GM21360 (cell line): ENCODE measurements at regions not wholly inside any gene's neighbourhood (a gene's known extent, or its start where the extent isn't known, plus 50 kb on each side); places are given as distances from the start of the nearest gene placed in this dataset.
"Not testable (repeated sequence)": the region's sequence is repeated elsewhere in the genome, so short reads cannot be mapped to it uniquely, and the experiment has no call there.

Source experiments
- ATAC-seq: cut with Tn5 transposase; IDR thresholded peaks from one replicate; pipeline ENCODE4 v1.9.1; 2021; ENCODE audit warnings: mild to moderate bottlenecking, moderate library complexity; ENCODE audit not compliant: unreplicated experiment

DNA sequence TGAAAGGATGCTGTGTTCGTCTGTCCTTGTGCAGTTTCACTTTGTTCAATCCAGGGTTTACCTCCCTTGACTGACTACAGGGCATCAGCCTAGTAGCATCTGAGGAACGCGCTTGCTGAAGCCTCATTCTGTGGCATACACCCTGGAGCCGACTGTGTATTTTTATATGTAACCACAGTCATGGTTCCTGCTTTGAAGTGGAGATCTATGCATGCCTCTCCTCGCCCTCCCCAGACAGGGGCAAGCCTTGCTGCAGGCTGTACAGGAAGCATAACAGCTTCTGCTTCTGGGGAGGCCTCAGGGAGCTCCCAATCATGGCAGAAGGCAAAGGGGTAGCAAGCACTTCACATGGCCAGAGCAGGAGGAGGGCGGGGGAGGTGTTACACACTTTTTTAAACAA lies 262.1 kb downstream of the BCL11B start:
- no peak for ATAC-seq

DNA sequence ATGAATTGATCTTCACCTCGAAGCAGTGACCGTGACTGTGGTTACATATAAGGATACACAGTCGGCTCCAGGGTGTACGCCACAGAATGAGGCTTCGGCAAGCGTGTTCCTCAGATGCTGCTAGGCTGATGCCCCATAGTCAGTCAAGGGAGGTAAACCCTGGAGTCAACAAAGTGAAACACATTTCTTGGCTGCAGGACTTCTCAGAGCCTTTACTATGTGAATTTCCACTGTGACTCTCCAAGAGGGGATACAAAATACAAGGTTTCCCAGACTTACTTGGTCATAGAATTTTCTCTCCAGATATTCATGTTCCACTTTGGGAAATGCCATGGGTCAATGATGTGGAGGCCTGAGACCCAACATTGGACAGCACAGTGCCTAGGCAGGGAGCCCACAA lies 260.6 kb downstream of the BCL11B start:
- no peak for ATAC-seq

DNA sequence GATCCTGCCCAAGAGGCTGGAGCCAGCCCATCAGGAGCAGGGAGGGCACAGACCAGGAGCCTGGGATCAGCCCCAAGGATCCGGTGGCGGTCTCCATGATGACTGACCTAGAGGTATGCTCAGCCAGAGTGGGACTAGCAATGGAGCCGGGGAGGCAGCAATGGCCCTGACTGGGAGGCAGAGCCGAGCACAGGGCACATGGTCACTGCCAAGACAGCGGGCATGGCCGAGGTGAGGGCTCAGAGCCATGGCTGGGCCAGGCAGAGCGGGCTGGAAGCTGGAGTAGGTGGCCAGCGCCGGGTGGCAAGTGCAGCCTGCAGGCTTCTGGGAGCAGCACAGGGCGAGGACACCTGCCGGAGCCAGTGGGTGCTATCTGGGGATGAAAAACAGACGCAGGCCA lies 259.3 kb downstream of the BCL11B start:
- ATAC-seq = no peak

DNA sequence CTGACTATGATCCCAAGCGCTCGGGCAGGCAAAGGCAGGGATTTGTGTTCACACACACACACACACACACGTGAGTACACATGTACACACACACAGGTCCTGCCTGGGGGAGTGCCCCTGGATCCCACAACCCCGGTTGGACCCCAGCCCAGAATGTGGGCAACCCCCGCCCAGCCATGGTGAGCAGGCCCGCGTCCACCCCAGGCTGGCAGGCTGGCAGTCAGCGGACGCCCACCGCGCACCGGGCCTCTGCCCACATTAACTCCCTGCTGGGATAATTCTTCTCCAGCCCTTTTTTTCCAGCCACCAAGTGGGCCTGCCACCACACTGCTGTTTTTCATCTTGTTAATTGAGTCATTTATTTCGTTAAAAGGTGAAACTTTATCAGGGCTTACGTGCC lies 256.2 kb downstream of the BCL11B start:
- no peak for ATAC-seq

DNA sequence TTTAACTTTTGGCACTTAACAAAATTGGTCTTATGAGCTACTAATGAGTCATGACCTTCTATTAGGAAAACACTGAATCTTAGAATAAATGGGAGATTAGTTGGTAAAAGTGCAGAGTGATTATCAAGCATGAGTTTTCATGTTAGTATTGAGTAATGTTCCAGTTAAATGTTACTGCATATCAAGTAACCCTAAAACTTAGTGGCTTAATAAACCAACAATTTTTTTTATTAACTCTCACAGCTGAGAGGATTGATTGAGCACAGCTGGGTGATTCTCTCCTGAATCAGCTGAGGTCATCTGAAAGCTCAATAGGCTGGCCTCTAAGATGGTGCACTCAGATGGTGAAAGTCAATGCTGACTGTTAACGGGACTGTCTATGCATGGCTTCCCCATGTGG lies 248.6 kb downstream of the BCL11B start:
- no peak for ATAC-seq

DNA sequence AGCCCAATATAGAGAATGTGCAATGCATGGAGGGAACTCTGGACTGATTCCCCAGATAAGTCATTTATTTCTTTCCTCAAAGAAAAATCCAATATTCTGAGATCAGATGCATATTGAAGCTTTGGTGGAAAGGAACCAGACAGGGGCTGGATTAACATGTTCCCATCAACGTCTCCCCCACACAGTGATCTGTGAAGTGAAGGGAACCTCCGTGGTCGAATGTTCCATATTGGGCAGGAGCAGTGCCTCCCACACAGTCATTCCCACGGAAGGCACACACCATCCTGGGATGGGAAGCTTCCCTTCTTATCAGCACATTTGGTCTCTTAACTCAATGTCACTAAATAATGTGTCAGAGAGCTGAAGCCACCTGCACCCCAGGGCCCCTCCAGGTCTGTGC lies 247.1 kb downstream of the BCL11B start:
- no peak for ATAC-seq

DNA sequence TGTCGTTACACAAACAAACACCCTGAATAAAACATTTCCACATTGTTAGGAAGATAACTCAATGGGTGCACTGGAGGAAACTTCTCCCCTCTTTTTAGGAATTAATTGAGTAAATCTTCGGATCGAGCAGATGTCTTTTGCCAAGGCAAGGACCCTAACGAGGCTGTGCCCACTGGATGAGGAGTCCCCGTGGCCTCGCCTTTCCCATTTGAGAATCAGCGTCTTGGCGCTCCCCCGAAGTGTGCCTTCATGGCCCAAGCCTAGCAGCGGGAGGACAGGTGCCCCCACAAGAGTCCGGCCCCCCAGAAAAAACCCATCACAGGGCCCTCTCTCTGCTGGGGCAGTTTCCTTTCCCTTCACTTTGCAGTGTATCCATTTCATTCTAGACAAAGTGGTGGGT lies 246.6 kb downstream of the BCL11B start:
- ATAC-seq = no peak

DNA sequence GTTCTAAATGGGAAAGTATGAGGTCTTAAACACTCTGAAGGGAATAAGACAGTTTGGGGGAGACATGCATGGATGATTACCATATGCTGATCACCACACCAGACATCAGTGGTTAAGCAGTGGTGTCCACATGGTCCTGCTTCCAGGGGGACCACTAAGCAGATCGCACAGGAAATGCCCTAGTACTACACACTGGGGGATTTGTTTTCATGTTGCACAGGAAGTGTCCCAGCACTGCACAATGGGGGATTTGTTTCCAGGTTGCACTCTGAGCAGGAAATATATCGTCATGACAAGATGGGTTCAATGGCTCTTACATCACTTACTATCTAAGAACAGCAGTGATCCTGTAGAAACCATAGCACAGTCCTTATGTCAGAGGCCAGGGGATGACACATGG lies 245.5 kb downstream of the BCL11B start:
- no peak for ATAC-seq

DNA sequence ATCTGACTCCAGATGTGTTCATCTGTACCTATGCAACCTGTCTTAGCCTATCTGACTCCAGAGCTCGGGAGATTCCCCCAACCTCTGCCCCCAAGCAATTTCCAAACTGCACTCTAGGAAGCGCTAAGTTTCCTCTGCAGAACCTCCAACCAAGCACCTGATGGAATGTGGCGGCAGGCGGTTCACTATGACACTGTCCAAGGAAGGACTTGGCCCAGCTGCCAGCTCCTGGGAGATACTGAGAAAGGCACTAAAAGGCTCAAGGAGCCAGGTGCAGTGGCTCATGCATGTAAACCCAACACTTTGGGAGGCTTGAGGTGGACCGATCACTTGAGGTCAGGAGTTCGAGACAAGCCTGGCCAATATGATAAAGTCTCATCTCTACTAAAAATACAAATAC lies 244.0 kb downstream of the BCL11B start:
- no peak for ATAC-seq

DNA sequence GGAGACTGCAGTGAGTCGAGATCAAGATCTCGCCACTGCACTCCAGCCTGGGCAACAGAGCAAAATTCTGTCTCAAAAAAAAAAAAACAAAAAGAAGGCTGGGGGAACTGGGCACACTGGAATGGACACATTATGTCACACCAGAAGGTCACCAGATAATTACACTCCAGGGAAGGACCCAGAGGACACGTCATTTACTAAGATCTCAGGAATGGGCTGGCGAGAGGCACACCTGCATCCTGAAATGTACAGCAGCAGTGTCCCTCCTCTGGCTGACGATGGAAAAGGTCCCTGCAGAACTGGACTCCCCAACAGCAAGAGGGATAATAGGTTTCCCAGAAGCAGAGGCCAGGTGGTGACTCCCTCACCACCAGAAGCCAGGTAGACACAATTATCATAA lies 243.5 kb downstream of the BCL11B start:
- ATAC-seq = no peak

DNA sequence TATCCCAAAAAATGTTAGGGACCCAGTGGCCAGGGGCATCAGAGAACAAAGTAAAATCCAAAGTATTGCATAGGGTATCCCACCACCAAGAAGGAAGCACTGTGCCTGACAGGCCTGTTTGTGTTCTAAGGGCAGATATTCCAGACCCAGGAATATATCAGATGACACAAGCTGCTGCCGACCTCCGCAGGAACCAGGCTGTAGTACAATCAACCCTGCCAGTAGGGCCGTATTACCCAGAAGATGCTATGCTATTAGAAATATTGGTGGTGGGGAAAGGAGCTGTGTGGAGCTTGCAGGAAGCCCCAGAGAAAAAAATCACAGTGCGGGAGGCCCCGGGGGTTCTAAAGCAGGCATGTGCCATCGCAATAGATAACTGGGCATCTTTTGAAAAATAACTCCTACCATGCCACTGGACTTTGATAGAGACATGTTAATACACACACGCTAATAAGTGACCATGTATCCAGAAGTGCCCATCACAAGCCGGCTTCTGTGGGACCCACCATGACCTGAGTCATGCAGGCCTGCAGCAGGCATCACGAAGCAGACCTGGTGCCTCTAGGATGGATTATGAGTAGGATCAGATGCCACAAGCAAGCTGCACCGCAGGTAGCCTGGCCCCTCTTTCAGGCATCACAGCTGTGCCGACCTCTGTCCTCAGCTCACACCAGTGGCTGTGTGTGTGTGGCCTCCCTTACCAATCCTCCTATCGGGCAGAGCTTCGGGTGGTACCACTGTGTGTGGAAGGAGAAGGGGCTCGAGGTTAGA lies 242.7 kb downstream of the BCL11B start:
- no peak for ATAC-seq

DNA sequence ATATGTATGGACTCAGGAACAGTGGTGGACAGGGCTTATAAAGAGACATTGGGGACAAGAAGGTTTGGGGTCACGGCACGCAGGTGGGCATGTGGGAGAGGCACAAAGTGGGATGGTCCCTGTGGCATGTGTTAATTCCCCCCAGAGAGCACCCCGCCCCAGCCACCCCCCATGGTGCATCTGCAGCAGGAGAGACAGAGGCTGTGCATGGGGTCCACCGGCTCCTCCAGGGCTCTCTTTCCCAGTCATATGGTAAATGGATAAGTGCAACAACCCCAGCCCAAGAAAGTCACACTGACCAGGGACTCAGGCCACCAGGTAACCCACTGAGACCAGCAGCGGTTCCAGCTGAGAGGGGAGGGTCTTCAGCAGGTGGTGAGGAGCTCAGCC lies 242.1 kb downstream of the BCL11B start:
- no peak for ATAC-seq

DNA sequence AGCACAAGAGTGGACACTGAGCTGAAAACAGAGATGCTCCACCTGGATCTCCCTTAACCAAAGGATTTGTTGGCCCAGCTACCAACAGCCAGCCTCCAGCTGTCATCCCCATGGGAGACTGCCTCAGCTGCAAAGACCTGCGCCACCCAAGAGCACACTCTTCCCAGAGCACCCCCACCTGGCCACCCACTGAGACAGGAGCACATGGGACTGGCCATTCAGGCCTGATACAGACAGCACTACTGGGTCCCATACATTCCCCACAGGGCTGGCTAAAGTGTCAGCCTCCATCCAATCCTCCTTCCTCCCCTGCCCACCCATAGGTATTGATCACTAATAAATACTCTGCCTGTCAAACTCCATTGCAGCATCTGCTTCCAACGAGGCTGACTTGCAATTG lies 241.5 kb downstream of the BCL11B start:
- no peak for ATAC-seq

DNA sequence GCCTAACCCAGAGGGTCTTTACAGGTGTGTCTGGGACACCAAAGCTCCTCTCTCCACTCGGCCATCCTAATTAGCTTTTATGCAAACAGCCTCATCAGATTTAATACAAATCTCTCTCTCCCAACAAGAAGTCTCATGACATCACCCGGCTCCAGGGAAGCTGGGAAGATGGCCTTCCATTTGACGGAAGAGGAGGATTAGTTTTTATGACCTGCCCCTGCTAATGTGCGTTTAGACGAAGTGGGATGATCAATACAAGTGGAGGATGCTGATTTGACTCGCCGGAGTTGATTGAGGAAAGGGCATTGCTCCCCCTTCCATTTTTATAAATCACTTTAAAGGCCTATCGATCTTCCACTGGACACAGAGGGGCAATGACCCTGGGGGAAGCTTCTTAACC lies 239.2 kb downstream of the BCL11B start:
- ATAC-seq = no peak

DNA sequence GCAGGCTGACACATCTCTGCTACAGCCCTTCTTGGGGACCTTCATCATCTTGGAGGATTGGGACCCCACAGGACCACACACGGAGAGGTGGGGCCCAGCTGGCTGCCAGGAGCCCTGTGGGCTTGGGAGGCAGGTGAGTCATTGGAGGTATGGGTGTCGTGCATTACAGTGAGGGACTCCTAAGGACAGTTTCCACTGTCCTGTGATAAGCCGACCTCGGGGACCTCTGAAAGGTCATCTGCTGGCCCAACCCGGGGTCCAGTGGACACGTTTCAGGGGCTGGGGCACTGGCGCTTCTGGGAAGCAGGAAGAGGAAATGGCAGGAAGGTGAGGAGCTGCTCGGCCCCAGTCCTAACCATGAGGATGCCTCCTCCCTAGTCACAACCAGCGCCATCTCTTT lies 238.0 kb downstream of the BCL11B start:
- no peak for ATAC-seq

DNA sequence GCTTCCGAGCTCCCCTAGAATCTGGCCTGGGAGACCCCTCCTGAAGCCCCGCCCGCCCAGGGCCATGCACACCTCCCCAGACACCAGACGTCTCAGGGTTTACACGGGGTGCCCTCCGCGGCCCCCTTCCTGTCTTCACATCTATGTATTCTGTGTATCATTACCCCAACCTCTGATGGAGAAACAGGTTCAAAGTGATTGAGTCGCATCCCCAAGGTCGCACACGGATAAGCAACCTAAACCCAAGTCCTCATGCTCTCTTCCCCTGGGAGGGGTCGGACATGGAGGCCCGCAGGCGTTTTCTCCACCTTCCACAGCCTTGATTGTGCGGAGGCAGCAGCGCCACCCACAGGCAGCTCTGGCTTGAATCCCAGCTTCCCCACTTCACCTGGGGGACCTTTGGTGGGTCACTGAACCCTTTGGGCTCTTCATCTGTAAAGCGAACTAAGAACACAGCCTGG lies 237.3 kb downstream of the BCL11B start:
- no peak for ATAC-seq

DNA sequence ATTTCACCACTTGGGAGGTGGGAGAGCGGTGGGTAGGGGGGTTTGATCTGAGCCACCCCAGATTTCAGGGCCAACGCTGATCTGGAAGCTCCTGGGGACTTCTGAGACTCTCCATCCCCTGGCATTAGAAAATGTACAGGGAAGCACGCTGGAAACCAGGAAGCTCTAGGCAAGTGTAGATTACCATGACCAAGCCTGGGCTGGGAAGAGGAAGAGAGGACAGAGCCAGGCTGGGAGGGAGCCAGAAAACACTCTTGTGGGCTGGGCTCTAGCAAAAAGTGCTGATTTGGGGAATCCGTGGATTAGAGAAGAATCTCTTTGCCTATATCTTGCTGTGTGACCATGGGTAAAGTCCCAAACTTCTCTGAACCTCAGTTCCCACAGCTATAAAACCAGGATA lies 236.7 kb downstream of the BCL11B start:
- ATAC-seq = no peak

DNA sequence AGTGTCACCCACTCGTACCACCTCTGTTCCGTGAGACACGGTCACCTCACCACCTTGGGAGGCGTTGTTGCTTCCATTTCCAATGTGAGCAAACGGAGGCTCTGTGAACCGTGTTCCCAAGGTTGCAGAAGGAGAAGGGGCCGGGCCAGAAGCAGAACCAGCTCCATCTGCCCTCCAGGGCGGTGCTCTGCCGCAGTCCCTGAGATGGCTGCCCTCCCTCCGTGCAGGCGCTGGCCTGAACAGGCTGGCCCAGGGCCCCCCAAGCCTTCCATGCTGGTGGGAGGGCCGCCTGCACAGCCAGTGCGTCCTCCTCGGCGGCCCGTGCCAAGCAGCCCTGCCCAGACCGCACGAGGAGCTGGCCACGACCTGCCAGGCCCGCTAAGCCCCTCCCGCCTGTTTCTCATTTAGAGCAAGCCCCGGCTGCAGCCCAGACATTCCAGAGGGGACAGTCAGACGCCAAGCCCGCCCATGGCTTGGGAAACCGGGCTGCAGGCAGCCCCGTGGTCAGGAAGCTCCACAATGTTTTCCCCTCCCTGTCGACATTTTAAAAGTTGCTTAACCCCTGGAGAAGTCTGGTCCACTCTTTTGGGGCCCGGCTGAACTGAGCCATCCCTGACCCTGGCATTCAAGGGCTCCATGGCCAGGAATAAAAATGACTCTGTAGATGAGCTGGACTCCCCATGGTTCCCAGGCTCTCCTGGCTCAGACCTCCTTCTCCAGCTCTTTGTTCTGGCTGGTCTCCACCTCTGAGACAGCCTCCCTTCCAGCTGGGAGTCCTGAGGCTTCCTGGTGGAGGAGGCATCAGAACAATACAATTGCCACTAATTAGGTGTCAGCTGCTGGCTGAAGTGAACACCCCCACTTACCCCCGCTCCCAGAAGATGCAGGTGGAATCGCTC lies 236.0 kb downstream of the BCL11B start:
- ATAC-seq = no peak

DNA sequence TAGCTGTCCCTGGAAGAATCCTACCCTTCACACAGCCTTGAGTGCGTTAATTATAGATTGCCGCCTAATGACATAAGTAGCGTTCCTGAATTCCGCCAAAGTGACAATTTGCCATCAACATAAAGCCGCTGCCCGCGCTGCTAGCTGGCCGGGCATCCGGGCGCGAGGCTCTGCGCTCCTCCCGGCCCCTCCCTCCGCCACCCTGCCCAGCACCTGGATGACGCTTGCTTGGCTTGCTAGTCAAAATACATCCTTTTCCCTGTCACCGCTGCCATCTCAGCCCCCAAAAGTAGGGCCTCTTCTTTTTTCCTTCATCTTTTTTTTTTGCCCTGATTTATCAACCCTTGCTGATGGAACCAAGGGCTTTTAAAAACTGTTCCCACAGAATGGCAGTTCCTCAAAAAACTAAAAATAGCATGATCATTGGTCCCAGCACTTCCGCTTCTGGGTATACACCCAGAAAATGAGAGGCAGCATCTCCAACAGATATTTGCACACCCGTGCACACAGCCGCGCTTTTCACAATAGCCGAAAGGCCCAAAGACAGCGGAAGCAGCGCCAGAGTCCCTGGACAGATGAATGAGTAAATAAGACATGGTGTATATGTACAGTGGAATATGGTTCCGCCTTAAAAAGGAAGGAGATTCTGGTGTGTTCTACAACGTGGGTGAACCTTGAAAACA lies 235.2 kb downstream of the BCL11B start:
- ATAC-seq = no peak

DNA sequence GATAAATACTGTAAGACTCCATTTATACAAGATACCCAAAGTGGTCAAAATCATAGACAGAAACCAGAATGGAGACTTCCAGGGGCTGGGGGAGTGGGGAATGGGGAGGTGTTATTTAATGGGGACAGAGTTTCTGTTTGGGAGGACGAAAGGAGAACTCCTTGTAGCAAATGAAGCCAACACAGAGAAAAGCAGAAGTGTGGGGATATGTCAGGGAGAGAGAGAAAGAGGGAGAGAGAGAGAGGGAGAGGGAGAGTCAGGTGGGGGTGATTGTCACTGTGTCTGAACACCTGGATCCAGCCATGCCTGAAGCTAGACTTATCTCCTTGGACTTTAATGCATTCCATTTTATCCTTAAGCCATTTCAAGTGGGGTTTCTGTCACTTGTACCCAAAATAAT lies 234.7 kb downstream of the BCL11B start:
- ATAC-seq = not testable (repeated sequence)

DNA sequence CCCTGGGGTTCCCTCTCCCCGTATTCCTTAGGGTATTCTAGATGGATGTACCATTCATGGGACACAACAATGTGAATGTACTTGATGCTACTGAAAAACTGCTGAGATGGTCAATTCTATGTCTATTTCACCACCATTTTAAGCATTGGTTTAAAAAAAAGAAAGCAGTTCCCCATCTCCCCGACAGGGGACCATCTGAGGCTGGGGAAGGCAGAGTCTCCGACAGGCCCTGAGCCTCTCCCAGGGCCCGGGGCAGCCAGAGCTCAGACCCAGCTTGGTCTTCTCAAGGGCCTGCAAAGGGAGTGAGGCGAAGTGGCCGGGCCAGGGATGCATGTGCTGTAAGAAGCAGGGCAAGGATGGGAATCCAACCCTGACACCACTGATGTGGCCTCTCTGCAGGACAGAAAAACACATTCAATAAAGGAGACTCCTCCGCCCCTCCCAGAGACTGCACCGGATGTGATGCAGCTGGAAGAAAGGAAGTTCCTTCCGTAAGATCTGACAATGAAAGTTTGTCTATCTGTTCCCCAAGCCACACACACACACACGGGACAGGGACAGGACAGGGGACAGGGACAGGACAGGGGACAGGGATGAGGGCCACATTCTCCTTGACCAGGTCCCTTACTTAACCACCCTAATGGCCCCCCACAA lies 234.1 kb downstream of the BCL11B start:
- ATAC-seq = no peak
